ENCODE measurements at regions not wholly inside any gene's neighbourhood (a gene's known extent, or its start where the extent isn't known, plus 50 kb on each side); places are given as distances from the start of the nearest gene placed in this dataset.

DNA sequence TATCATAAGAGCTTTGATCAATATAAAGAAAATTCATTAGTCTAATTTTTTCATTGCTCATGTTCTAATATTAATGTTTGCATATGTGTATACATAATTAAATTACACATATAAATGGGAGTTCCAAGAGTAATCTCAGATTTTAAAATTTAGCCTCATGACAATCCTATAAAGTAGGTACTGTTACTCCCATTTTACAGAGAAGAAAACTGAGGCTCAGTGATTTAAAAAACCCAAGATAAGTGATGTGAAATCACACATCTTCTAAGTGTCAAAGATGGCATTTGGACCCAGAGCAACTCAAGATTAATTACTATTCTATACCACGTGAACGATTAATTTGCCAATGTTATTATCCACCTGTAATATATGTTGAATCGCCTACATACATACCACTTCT is 122.3 kb downstream of the TM2D1 start:
- TF ChIP-seq, protein P1, sequence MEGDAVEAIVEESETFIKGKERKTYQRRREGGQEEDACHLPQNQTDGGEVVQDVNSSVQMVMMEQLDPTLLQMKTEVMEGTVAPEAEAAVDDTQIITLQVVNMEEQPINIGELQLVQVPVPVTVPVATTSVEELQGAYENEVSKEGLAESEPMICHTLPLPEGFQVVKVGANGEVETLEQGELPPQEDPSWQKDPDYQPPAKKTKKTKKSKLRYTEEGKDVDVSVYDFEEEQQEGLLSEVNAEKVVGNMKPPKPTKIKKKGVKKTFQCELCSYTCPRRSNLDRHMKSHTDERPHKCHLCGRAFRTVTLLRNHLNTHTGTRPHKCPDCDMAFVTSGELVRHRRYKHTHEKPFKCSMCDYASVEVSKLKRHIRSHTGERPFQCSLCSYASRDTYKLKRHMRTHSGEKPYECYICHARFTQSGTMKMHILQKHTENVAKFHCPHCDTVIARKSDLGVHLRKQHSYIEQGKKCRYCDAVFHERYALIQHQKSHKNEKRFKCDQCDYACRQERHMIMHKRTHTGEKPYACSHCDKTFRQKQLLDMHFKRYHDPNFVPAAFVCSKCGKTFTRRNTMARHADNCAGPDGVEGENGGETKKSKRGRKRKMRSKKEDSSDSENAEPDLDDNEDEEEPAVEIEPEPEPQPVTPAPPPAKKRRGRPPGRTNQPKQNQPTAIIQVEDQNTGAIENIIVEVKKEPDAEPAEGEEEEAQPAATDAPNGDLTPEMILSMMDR (IDR thresholded peaks at IDR 0.05) = no peak
- TF ChIP-seq EP300 (IDR thresholded peaks at IDR 0.05) = no peak
- no peak for TF ChIP-seq POLR2AphosphoS5 (IDR thresholded peaks at IDR 0.05)
- no peak for TF ChIP-seq POLR2A (IDR thresholded peaks at IDR 0.05)
- Histone ChIP-seq H3K4me3 (no peak overlapping the region), H3K4me1 (peaks cover 0 to 5% (median 2%) of the 10 kb centered on the region in 4 donors), H3K9me3 (no peaks in the 10 kb centered on the region), H3K36me3 (no peaks in the 10 kb centered on the region), H3K27ac (no peak overlapping the region), H3K27me3 (no peaks in the 10 kb centered on the region)
- DNase-seq = no peak
- WGBS, 2 donors = 60 to 95% methylated on average over 3 of the region's 3 CpGs
- ATAC-seq (ENCODE audit: low FRiP score in 2 of 2) = no peak

DNA sequence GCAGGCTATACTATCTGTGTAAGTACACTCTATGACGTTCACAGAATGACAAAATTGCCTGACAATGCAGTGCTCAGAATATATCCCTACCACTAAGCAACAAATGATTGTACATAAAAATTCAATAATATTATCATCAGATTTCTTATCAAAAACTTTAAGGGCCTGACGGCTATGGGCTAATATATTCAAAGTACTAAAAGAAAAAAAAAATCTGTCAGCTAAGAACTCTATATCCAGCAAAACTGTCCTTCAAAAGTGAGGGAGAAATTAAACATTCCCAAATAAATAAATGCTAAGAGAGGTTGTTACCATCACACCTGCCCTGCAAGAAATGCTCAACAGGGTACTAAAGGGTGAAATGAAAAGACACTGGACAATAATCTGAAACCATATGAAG is 127.3 kb downstream of the TM2D1 start:
- Histone ChIP-seq H3K27me3 (no peaks in the 10 kb centered on the region), H3K4me1 (no peaks in the 10 kb centered on the region), H3K4me3 (no peak overlapping the region), H3K36me3 (no peaks in the 10 kb centered on the region), H3K9me3 (no peaks in the 10 kb centered on the region), H3K27ac (no peak overlapping the region)
- DNase-seq (no peak), ATAC-seq (ENCODE audit: low FRiP score in 2 of 2) (no peak)
- TF ChIP-seq POLR2A (IDR thresholded peaks at IDR 0.05) (no peak), POLR2AphosphoS5 (IDR thresholded peaks at IDR 0.05) (no peak), EP300 (IDR thresholded peaks at IDR 0.05) (no peak)
- TF ChIP-seq, protein P1 (IDR thresholded peaks at IDR 0.05) = no peak
- WGBS, 2 donors = 95% methylated on average over 2 of the region's 2 CpGs

DNA sequence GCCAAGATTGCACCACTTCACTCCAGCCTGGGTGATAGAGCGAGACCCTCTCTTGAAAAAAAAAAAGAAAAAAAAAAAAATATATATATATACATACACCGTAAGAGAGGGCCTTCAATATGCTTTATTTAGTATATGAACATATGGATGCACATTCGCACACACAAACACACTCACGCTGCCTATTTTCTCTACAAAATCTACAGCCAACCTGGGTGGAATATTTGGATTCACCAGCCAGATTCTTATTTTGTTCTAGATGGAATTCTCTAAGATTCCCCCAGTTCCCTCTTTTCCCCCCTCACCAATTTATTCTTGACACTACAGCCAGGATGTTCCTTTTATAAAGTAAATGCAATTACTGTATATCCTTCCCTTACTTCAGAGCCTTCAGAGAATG is 131.6 kb downstream of the TM2D1 start:
- Histone ChIP-seq H3K36me3 (no peaks in the 10 kb centered on the region), H3K4me1 (no peaks in the 10 kb centered on the region), H3K9me3 (no peaks in the 10 kb centered on the region), H3K27ac (no peak overlapping the region), H3K27me3 (no peaks in the 10 kb centered on the region), H3K4me3 (no peak overlapping the region)
- ATAC-seq (ENCODE audit: low FRiP score in 2 of 2) = no peak
- TF ChIP-seq, protein P1 (IDR thresholded peaks at IDR 0.05) = no peak
- no peak for TF ChIP-seq POLR2AphosphoS5 (IDR thresholded peaks at IDR 0.05)
- TF ChIP-seq POLR2A (IDR thresholded peaks at IDR 0.05) = no peak
- TF ChIP-seq EP300 (IDR thresholded peaks at IDR 0.05) = no peak
- WGBS, 2 donors = 97 to 99% methylated on average over 4 of the region's 4 CpGs
- DNase-seq = no peak

DNA sequence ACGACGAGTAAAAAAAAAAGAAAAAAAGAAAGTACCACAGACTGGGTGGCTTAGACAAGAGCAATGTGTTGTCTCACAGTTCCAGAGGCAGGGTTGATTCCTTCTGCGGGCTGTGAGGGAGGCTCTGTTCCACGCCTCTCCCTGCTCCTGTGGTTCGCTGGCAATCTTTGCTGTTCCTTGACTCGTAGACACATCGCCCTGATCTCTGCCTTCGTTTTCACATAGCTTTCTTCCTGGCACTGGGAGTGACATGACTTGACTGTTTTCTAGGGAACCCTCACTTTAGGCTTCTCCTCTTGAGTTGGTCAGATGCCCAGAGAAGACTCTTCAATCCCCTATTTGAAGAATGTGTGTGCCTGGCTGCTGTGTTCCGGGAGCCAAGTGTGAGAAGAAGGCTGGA is 133.6 kb downstream of the TM2D1 start:
- Histone ChIP-seq H3K4me3 (no peak overlapping the region), H3K36me3 (no peaks in the 10 kb centered on the region), H3K27me3 (no peaks in the 10 kb centered on the region), H3K27ac (no peak overlapping the region), H3K9me3 (no peaks in the 10 kb centered on the region), H3K4me1 (no peaks in the 10 kb centered on the region)
- 81 to 85% methylated on average over 9 of the region's 9 CpGs for WGBS, 2 donors
- ATAC-seq (ENCODE audit: low FRiP score in 2 of 2) = peak in 1 of 2 donors; percentile 78
- no peak for TF ChIP-seq POLR2A (IDR thresholded peaks at IDR 0.05)
- no peak for TF ChIP-seq POLR2AphosphoS5 (IDR thresholded peaks at IDR 0.05)
- TF ChIP-seq, protein P1 (IDR thresholded peaks at IDR 0.05) = no peak
- no peak for TF ChIP-seq EP300 (IDR thresholded peaks at IDR 0.05)
- no peak for DNase-seq

Measured in upper lobe of left lung (tissue), 6 donors.